PC-9 (cell line): ENCODE measurements at regions not wholly inside any gene's neighbourhood (a gene's known extent, or its start where the extent isn't known, plus 50 kb on each side); places are given as distances from the start of the nearest gene placed in this dataset.

Source experiments
- BruUV-seq: library from RNA; stranded (reverse); fragments of 400-500 nt; replicated peaks from 2 replicates; lab custom pipeline; 2021; lab: Mats Ljungman, UMichigan
- CTCF ChIA-PET: fragments of 300-600 bp; sonication (Branson Sonifier 250); formaldehyde crosslinking; loops from one replicate; lab custom pipeline; 2022; ENCODE audit warnings: antibody characterized with exemption; lab: Charles Lee
- POLR2A ChIA-PET: fragments of 300-600 bp; sonication (Branson Sonifier 250); formaldehyde crosslinking; loops from one replicate; lab custom pipeline; 2022; ENCODE audit warnings: antibody characterized with exemption; ENCODE audit not compliant: unreplicated experiment; lab: Charles Lee
- DNase-seq, 2 experiments: peaks; one replicate each; pipeline versions ENCODE4 v3.0.0 to v3.0.0-alpha.2; 2015 to 2022; ENCODE audit warnings: mixed read lengths in 1 of 2
- H2AFZ ChIP-seq: fragments of 200-600 bp; sonication (generic); 2 replicates; pipeline ENCODE4 v1.8.1; 2017; ENCODE audit warnings: antibody characterized with exemption
- H3F3A ChIP-seq: fragments of 200-600 bp; sonication (generic); 2 replicates; pipeline ENCODE4 v1.8.1; 2017; ENCODE audit warnings: antibody characterized with exemption, mild to moderate bottlenecking, low read depth; ENCODE audit not compliant: insufficient read depth
- H3K27ac ChIP-seq: fragments of 200-600 bp; sonication (generic); 2 replicates; pipeline ENCODE4 v1.6.1; 2016; ENCODE audit warnings: mixed run types
- H3K27me3 ChIP-seq: fragments of 200-600 bp; sonication (generic); 2 replicates; pipeline ENCODE4 v1.6.1; 2016; ENCODE audit warnings: low read depth, mixed run types; ENCODE audit not compliant: insufficient read depth
- H3K36me3 ChIP-seq: fragments of 200-600 bp; sonication (generic); 2 replicates; pipeline ENCODE4 v1.6.1; 2016; ENCODE audit warnings: low read depth, mixed run types
- H3K4me1 ChIP-seq: fragments of 200-600 bp; sonication (generic); replicated peaks from 2 replicates; pipeline ENCODE4 v1.6.1; 2016; ENCODE audit warnings: mixed run types; ENCODE audit not compliant: insufficient read depth
- H3K4me2 ChIP-seq: fragments of 200-600 bp; sonication (generic); 2 replicates; pipeline ENCODE4 v1.6.1; 2017; ENCODE audit warnings: mixed run types
- H3K4me3 ChIP-seq: fragments of 200-600 bp; sonication (generic); 2 replicates; pipeline ENCODE4 v1.6.1; 2016; ENCODE audit warnings: mixed run types
- H3K79me2 ChIP-seq: fragments of 200-600 bp; sonication (generic); 2 replicates; pipeline ENCODE4 v1.6.1; 2017; ENCODE audit warnings: low read depth, mixed run types
- H3K9me2 ChIP-seq: fragments of 200-600 bp; sonication (generic); 2 replicates; pipeline ENCODE4 v1.8.1; 2017; ENCODE audit warnings: mild to moderate bottlenecking; ENCODE audit not compliant: insufficient read depth
- H3K9me3 ChIP-seq: fragments of 200-600 bp; sonication (generic); 2 replicates; pipeline ENCODE4 v1.8.1; 2016; ENCODE audit warnings: low read depth; ENCODE audit not compliant: insufficient read depth
- H4K20me1 ChIP-seq: fragments of 200-600 bp; sonication (generic); 2 replicates; pipeline ENCODE4 v1.8.1; 2017; ENCODE audit not compliant: insufficient read depth
- CTCF ChIP-seq: fragments of 200-600 bp; sonication (generic); conservative IDR thresholded peaks from 2 replicates; pipeline ENCODE4 v1.6.1; 2017; ENCODE audit warnings: mixed run types, antibody characterized with exemption, mild to moderate bottlenecking, moderate library complexity
- EZH2 ChIP-seq: fragments of 200-600 bp; sonication (generic); IDR thresholded peaks from 2 replicates; pipeline ENCODE4 v1.8.0; 2017; ENCODE audit warnings: antibody characterized with exemption, low read depth
- intact Hi-C: fragments of 100-400 bp; cut with micrococcal nuclease; formaldehyde crosslinking; loops from one replicate; pipeline ENCODE4 v1.10.0; 2022; ENCODE audit not compliant: unreplicated experiment

DNA sequence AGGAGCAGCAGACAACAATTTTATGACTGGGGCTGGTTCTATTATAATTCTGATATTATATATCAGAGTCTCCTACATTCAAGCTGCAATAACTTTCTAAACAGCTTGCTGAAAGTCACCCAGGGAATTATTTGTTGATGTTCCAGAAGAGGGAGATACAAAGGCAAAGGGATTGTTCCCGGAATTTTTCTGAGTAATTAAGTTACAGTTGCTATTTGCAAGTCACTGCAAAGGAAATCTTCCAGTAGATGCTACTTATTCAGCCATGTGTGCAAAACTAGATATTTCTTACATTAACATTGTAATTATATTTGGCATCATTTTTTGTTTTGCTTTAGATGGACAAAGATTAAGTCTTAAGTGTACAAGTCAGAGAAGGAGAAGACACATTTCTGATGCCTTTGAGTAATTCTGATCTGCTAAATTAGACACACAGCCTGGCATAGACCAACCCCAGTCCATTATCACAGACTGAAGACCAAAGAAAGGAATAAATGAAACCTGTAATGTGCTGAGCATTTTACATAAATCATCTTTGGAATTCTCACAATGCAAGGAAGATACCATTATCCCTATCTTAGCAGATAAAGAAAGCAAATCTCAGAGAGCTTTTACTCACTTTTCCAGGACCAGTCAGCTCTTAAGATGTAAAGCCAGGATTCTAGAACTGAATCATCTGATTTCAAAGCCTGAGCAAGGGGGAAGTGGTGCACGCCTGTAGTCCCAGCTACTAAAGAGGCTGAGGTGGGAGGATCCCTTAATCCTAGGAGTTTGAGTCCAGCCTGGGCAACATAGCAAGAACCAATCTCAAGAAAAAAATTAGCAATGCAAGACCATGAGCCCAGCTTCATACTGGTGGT lies 62.6 kb upstream of the AKAP12 start:
- BruUV-seq = no TSS peak
- no peaks in the 10 kb centered on the region for H4K20me1 ChIP-seq
- no peak for DNase-seq
- TF ChIP-seq EZH2 (no peak), CTCF (no peak)
- H3K36me3 ChIP-seq = no peaks in the 10 kb centered on the region
- no peaks in the 10 kb centered on the region for H3F3A ChIP-seq
- no peak overlapping the region for H2AFZ ChIP-seq
- H3K4me2 ChIP-seq = no peak overlapping the region
- intact Hi-C loops = no loop called here
- CTCF ChIA-PET = no interaction called here
- H3K4me3 ChIP-seq = no peak overlapping the region
- no peaks in the 10 kb centered on the region for H3K9me3 ChIP-seq
- POLR2A ChIA-PET = interaction anchor here (0.6 kb wide), 1 partner anchor 206 kb away, joined by 3 read pairs; no protein-coding TSS in a partner anchor
- no peaks in the 10 kb centered on the region for H3K9me2 ChIP-seq
- H3K27me3 ChIP-seq = no peaks in the 10 kb centered on the region
- H3K27ac ChIP-seq = no peak overlapping the region
- H3K79me2 ChIP-seq = no peaks in the 10 kb centered on the region
- no peaks in the 10 kb centered on the region for H3K4me1 ChIP-seq

DNA sequence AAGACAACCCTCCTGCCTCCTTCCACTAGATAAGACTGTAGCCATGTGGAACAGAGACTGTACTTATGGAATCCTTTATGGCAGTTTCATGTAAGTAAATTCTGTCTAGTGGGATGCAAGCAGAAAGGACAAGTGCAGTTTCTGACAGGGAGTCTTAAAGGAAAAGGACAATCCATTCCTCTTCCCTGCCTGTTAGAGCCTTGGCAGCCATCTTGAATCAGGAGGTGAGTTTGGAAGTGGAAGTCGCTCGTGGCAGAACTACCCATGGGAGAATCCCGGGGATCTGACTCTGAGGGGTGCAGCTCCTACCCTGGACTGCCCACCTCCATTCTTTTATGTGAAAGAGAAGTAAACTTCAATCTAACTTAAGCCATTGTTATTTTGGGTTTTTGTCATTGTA lies 61.4 kb upstream of the AKAP12 start:
- BruUV-seq = no TSS peak

DNA sequence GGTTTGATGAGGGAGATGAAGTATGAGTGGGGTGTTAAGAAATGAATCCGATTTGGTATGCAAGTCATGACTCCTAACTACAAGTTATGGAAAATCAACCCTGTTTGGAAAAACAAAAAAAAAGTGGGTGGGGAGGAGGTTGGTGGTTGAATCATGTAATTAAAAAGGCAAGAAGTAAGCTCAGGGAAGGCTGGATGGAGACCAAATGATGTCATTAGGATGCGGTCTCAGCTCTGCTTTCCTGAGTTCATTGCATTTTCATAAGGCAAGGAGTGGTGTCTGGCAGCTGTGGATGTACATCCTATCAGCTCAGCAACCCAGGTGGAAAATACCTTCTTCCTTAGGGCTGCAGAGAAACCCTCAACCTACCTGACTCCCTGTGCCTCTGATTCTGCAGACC lies 60.4 kb upstream of the AKAP12 start:
- H3K9me3 ChIP-seq = no peaks in the 10 kb centered on the region; the same call in 1 of the 2 replicates
- H4K20me1 ChIP-seq = no peaks in the 10 kb centered on the region
- no peak overlapping the region for H2AFZ ChIP-seq
- BruUV-seq = no TSS peak
- no peak overlapping the region for H3K4me3 ChIP-seq
- H3K36me3 ChIP-seq = no peaks in the 10 kb centered on the region
- H3K27me3 ChIP-seq = no peaks in the 10 kb centered on the region
- H3K27ac ChIP-seq = no peak overlapping the region
- CTCF ChIA-PET = no interaction called here
- POLR2A ChIA-PET = interaction anchor here (0.5 kb wide), 1 partner anchor 58 kb away, joined by 10 read pairs; no protein-coding TSS in a partner anchor
- H3K4me1 ChIP-seq = no peaks in the 10 kb centered on the region
- no peaks in the 10 kb centered on the region for H3F3A ChIP-seq
- no peak for DNase-seq
- intact Hi-C loops = no loop called here
- H3K79me2 ChIP-seq = no peaks in the 10 kb centered on the region
- H3K9me2 ChIP-seq = no peaks in the 10 kb centered on the region
- TF ChIP-seq CTCF (no peak), EZH2 (no peak)
- no peak overlapping the region for H3K4me2 ChIP-seq

More for the DNA sequence above, 61.4 kb upstream of the AKAP12 start:
- TF ChIP-seq EZH2 (no peak), CTCF (no peak)
- Histone ChIP-seq H3K9me3 (no peaks in the 10 kb centered on the region; the same call in 1 of the 2 replicates), H3K27me3 (no peaks in the 10 kb centered on the region), H4K20me1 (no peaks in the 10 kb centered on the region), H2AFZ (no peak overlapping the region), H3K4me3 (no peak overlapping the region), H3K27ac (no peak overlapping the region), H3K36me3 (no peaks in the 10 kb centered on the region), H3K9me2 (no peaks in the 10 kb centered on the region), H3K4me1 (no peaks in the 10 kb centered on the region), H3K4me2 (no peak overlapping the region), H3K79me2 (no peaks in the 10 kb centered on the region), H3F3A (no peaks in the 10 kb centered on the region)
- ChIA-PET CTCF (no interaction called here), POLR2A (no interaction called here)
- no peak for DNase-seq
- intact Hi-C loops = no loop called here
